Esophagus squamous epithelium (tissue), 5 donors: ENCODE measurements at regions not wholly inside any gene's neighbourhood (a gene's known extent, or its start where the extent isn't known, plus 50 kb on each side); places are given as distances from the start of the nearest gene placed in this dataset.
A peak's percentile ranks its signal among the peaks of the same experiment; 100 is the strongest.

ENCODE experiments used
- DNase-seq: peaks from one replicate; lab custom pipeline; 2025; lab: John Stamatoyannopoulos, UW
- H3K27ac ChIP-seq, 4 donors: fragments of 200-600 bp; sonication (generic); one replicate each; pipeline ENCODE4 v1.5.1; 2016 to 2019; ENCODE audit warnings: mild to moderate bottlenecking in 1 of 4
- H3K27me3 ChIP-seq, 4 donors: fragments of 200-600 bp; sonication (generic); 1 replicate in 3 of 4; 2 replicates in 1 of 4; pipeline versions ENCODE4 v1.5.1 to v1.6.0; 2017 to 2021; ENCODE audit warnings: antibody characterized with exemption in 1 of 4
- H3K36me3 ChIP-seq, 3 donors: fragments of 200-600 bp; sonication (generic); one replicate each; pipeline ENCODE4 v1.5.1; 2016 to 2019
- H3K4me1 ChIP-seq, 3 donors: fragments of 200-600 bp; sonication (generic); one replicate each; pipeline ENCODE4 v1.5.1; 2017 to 2019
- H3K4me3 ChIP-seq, 4 donors: fragments of 200-600 bp; sonication (generic); 1 replicate in 3 of 4; 2 replicates in 1 of 4; pipeline ENCODE4 v1.5.1; 2016 to 2019; ENCODE audit warnings: mild to moderate bottlenecking in 2 of 4, moderate library complexity in 1 of 4
- H3K9me3 ChIP-seq, 3 donors: fragments of 200-600 bp; sonication (generic); one replicate each; pipeline ENCODE4 v1.5.1; 2016 to 2019
- POLR2A ChIP-seq, 4 donors: fragments of 450-650 bp; IDR thresholded peaks; one replicate each; pipeline ENCODE4 v1.6.1; 2017; ENCODE audit warnings: antibody characterized with exemption in 4 of 4, mild to moderate bottlenecking in 4 of 4, moderate library complexity in 3 of 4
- WGBS, 2 donors: methylation state at CpG; one replicate each; pipeline ENCODE4 v1.1.5; 2018; 5-methylcytosine and 5-hydroxymethylcytosine counted together
- intact Hi-C: fragments of 100-400 bp; cut with DNase I; formaldehyde crosslinking; loops from one replicate; pipeline ENCODE4 v1.15.0; 2022
- TF ChIP-seq, protein P1 (sequence below), 6 experiments: fragments of 450-650 bp in 4 of 6; fragments of 200-600 bp in 2 of 6; sonication (generic) in 2 of 6; IDR thresholded peaks; one replicate each; pipeline ENCODE4 v1.5.1; 2016 to 2019; ENCODE audit warnings: antibody characterized with exemption in 6 of 6, mild to moderate bottlenecking in 4 of 6, moderate library complexity in 4 of 6
- donor health status: DM: yes; HTN: yes; CAD: no.

DNA sequence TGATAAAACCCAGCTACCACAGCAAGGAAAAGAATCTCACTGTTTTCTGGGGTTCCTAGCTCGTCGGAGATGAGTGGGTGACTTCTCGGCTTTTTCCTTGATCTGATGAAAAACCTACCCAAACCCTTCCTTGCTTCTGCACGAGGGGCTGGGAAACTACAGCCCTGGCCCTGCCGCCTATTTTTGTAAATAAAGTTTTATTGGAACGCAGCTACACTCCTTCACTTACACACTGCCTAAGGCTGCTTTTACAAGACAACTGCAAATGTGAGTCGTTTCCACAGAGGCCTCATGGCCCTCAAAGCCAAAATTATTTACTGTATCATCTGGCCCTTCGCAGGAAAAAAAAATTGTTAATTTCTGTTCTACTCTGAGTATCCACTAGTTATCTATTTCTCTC lies 116.0 kb upstream of the TMPRSS2 start:
- DNase-seq = no peak
- Histone ChIP-seq H3K36me3 (no peaks in the 10 kb centered on the region), H3K27me3 (peaks cover 0 to 5% (median 0%) of the 10 kb centered on the region in 4 donors), H3K27ac (peak overlapping the region in 2 of 4 donors; percentile 45 to 84), H3K4me1 (peaks cover 11 to 69% (median 16%) of the 10 kb centered on the region in 3 donors), H3K4me3 (no peak overlapping the region), H3K9me3 (no peaks in the 10 kb centered on the region)
- intact Hi-C loops = no loop called here
- TF ChIP-seq POLR2A (IDR thresholded peaks at IDR 0.05) = no peak
- TF ChIP-seq, protein P1, sequence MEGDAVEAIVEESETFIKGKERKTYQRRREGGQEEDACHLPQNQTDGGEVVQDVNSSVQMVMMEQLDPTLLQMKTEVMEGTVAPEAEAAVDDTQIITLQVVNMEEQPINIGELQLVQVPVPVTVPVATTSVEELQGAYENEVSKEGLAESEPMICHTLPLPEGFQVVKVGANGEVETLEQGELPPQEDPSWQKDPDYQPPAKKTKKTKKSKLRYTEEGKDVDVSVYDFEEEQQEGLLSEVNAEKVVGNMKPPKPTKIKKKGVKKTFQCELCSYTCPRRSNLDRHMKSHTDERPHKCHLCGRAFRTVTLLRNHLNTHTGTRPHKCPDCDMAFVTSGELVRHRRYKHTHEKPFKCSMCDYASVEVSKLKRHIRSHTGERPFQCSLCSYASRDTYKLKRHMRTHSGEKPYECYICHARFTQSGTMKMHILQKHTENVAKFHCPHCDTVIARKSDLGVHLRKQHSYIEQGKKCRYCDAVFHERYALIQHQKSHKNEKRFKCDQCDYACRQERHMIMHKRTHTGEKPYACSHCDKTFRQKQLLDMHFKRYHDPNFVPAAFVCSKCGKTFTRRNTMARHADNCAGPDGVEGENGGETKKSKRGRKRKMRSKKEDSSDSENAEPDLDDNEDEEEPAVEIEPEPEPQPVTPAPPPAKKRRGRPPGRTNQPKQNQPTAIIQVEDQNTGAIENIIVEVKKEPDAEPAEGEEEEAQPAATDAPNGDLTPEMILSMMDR (IDR thresholded peaks at IDR 0.05) = no peak
- WGBS, 2 donors = 91 to 92% methylated on average over 8 of the region's 8 CpGs

DNA sequence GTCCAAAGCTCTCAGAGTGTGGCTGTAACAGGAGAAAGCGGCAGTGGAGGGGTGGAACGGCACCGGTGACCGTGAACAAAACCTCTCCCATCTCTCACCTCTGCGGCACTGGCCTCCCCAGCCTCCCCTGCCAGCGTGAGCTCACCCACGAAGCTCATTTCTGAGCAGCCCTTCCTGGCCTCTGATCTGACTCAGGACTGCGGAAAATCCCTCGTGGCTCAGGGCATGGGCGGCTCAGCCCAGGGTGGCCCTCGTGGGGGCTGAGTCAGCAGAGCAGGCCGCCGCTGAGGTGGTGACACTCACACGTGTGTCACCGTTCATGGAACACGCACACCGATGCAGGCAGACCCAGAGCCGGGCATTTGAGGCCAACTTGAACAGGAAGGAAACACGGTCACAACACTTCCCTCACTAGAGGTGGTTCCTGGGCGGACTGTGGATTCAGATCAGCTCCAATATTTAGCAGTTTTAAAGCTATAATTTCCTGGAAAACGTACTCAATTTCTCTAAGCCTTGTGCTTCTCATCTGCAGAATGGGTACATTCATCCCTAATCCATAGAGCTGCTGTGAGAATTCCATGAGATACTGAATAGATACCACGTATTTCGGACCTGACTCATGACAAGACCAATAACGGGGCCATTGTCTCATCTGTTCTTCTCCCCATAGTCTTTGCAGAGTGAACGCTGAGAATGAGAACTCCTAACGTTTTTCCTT lies 115.0 kb upstream of the TMPRSS2 start:
- 65 to 82% methylated on average over 9 to 13 of the region's 26 CpGs for WGBS, 2 donors
- H3K27ac ChIP-seq = peak overlapping the region; percentile 56 to 84 (median 64)
- intact Hi-C loops = no loop called here

DNA sequence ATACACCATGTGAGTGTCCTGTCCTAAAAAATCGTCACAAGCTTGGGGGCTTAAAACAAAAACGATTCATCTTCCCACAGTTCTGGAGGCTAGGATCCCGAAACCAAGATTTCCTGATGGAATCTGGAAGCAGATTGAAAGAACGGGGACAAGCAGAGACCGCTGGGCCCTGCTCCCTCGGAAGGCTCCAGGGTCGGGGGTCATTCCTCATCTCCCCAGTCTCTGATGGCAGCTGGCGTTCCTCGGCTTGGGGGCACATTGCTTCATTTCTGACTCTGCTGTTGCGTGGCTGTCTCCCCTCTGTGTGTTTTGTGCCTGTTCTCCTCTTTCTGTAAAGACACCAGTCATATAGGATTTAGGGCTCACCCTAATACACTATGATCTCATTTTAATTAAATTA lies 114.2 kb upstream of the TMPRSS2 start:
- WGBS, 2 donors = 73 to 77% methylated on average over 7 to 10 of the region's 10 CpGs
- Histone ChIP-seq H3K4me3 (no peak overlapping the region), H3K4me1 (peaks cover 11 to 56% (median 16%) of the 10 kb centered on the region in 3 donors), H3K9me3 (no peaks in the 10 kb centered on the region), H3K36me3 (no peaks in the 10 kb centered on the region), H3K27me3 (peaks cover 0 to 5% (median 0%) of the 10 kb centered on the region in 4 donors), H3K27ac (peak overlapping the region; percentile 56 to 84 (median 64))
- no peak for DNase-seq
- TF ChIP-seq, protein P1 (IDR thresholded peaks at IDR 0.05) = no peak
- TF ChIP-seq POLR2A (IDR thresholded peaks at IDR 0.05) = no peak
- intact Hi-C loops = no loop called here

More for the DNA sequence above, 115.0 kb upstream of the TMPRSS2 start:
- H3K36me3 ChIP-seq = no peaks in the 10 kb centered on the region
- no peak for TF ChIP-seq POLR2A (IDR thresholded peaks at IDR 0.05)
- TF ChIP-seq, protein P1 (IDR thresholded peaks at IDR 0.05) = no peak
- H3K4me3 ChIP-seq = no peak overlapping the region
- no peaks in the 10 kb centered on the region for H3K9me3 ChIP-seq
- no peak for DNase-seq
- H3K27me3 ChIP-seq = peaks cover 0 to 5% (median 0%) of the 10 kb centered on the region in 4 donors
- H3K4me1 ChIP-seq = peaks cover 11 to 64% (median 16%) of the 10 kb centered on the region in 3 donors

DNA sequence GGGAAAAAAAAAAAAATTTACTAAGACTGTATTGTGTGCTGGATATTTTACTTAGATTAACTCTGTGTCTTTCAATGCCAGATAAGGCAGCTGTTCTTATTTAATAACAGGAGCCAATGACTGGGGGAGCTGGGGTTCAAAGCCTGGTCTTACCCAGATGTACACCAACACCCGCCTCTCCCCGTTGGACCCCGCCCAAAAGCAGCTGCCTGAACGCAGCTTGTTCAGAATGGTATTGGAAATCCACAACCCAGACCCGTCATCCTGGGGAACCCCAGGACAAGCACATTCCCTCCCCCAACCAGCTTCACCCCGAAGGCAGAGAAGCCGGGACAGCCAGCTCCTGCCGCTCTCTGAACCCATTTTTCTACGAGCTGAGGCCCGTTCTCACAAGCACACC lies 113.6 kb upstream of the TMPRSS2 start:
- TF ChIP-seq, protein P1 (IDR thresholded peaks at IDR 0.05) = no peak
- TF ChIP-seq POLR2A (IDR thresholded peaks at IDR 0.05) = no peak
- Histone ChIP-seq H3K9me3 (no peaks in the 10 kb centered on the region), H3K27me3 (peaks cover 0 to 5% (median 0%) of the 10 kb centered on the region in 4 donors), H3K4me1 (peaks cover 10 to 57% (median 18%) of the 10 kb centered on the region in 3 donors), H3K4me3 (no peak overlapping the region), H3K27ac (peak overlapping the region; percentile 56 to 84 (median 64)), H3K36me3 (no peaks in the 10 kb centered on the region)
- DNase-seq = no peak
- intact Hi-C loops = no loop called here
- 28 to 69% methylated on average over 2 to 5 of the region's 10 CpGs for WGBS, 2 donors

DNA sequence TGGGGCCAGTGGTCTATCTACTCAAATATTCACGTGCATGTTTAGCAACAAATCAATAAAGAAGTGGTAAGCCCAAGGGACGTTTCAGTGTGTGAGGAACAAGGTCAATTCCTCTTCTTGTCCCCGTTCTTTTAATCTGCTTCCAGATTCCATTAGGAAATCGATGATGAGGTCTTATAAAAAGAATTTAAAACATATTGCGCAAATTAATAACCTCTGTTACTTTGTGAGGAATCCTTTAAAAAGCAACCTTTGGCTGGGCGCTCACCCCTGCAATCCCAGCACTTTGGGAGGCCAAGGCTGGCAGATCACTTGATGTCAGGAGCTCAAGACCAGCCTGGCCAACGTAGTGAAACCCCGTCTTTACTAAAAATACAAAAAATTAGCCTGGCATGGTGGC lies 113.0 kb upstream of the TMPRSS2 start:
- no peak for DNase-seq

More for the DNA sequence above, 113.0 kb upstream of the TMPRSS2 start:
- intact Hi-C loops = no loop called here
- no peaks in the 10 kb centered on the region for H3K36me3 ChIP-seq
- 56 to 59% methylated on average over 8 of the region's 8 CpGs for WGBS, 2 donors
- peaks cover 0 to 3% (median 0%) of the 10 kb centered on the region in 4 donors for H3K27me3 ChIP-seq
- TF ChIP-seq, protein P1 (IDR thresholded peaks at IDR 0.05) = no peak
- no peak for TF ChIP-seq POLR2A (IDR thresholded peaks at IDR 0.05)
- H3K27ac ChIP-seq = peak overlapping the region; percentile 32 to 84 (median 64)
- peaks cover 10 to 58% (median 23%) of the 10 kb centered on the region in 3 donors for H3K4me1 ChIP-seq
- no peaks in the 10 kb centered on the region for H3K9me3 ChIP-seq
- no peak overlapping the region for H3K4me3 ChIP-seq
